ENCODE measurements at regions not wholly inside any gene's neighbourhood (a gene's known extent, or its start where the extent isn't known, plus 50 kb on each side); places are given as distances from the start of the nearest gene placed in this dataset.
"Not testable (repeated sequence)": the region's sequence is repeated elsewhere in the genome, so short reads cannot be mapped to it uniquely, and the experiment has no call there.

DNA sequence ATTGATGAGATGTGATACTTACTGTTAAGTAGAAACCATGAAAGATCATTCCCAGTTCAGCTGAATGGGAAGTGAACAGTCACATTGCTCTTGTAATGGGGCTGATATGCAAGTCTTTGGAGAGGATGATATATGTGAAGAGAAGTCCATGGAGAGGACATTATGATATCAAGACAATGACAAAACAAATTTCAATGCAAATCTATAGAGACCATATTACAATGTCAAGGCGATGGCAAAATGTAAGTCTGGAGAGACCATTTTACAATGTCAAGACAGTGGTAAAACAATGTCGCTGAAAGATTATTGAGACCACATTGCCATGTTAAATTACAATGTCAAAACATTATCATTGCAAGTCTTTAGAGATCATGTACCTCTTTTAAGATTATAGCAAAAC lies 277.1 kb upstream of the MEIS2 start:
- Mint-ChIP-seq H3K4me3 (no peak overlapping the region), H3K9me3 (peaks cover 8 to 11% of the 10 kb centered on the region in 2 donors), H3K36me3 (ENCODE audit: insufficient read depth) (no peaks in the 10 kb centered on the region), H3K27me3 (no peaks in the 10 kb centered on the region), H3K27ac (no peak overlapping the region), H3K4me1 (ENCODE audit: low read depth in 2 of 2) (no peaks in the 10 kb centered on the region)
- DNase-seq (no peak), ATAC-seq (replicated peaks) (no peak)

- Mint-ChIP-seq H3K4me3 (no peak overlapping the region), H3K36me3 (ENCODE audit: insufficient read depth) (no peaks in the 10 kb centered on the region), H3K27me3 (no peaks in the 10 kb centered on the region), H3K27ac (no peak overlapping the region), H3K4me1 (ENCODE audit: low read depth in 2 of 2) (no peaks in the 10 kb centered on the region), H3K9me3 (peaks cover 10 to 13% of the 10 kb centered on the region in 2 donors)
- ATAC-seq (replicated peaks) (no peak), DNase-seq (no peak)
Observed at GRCh38 chr15:37394402-37395099, 294.2 kb upstream of the MEIS2 start.

GRCh38 chr15:37395100-37395468 lies 294.7 kb upstream of the MEIS2 start:
- no peak for ATAC-seq (replicated peaks)
- no peak for DNase-seq
- Mint-ChIP-seq H3K36me3 (ENCODE audit: insufficient read depth) (no peaks in the 10 kb centered on the region), H3K4me3 (no peak overlapping the region), H3K27ac (no peak overlapping the region), H3K9me3 (peaks cover 6 to 10% of the 10 kb centered on the region in 2 donors), H3K27me3 (no peaks in the 10 kb centered on the region), H3K4me1 (ENCODE audit: low read depth in 2 of 2) (no peaks in the 10 kb centered on the region)

- H3K36me3 Mint-ChIP-seq (ENCODE audit: insufficient read depth) = no peaks in the 10 kb centered on the region
- H3K27ac Mint-ChIP-seq = no peak overlapping the region
- no peaks in the 10 kb centered on the region for H3K27me3 Mint-ChIP-seq
- H3K4me3 Mint-ChIP-seq = no peak overlapping the region
- peaks cover 0 to 6% of the 10 kb centered on the region in 2 donors for H3K9me3 Mint-ChIP-seq
- no peak for ATAC-seq (replicated peaks)
- no peaks in the 10 kb centered on the region for H3K4me1 Mint-ChIP-seq (ENCODE audit: low read depth in 2 of 2)
- DNase-seq = no peak
Observed at GRCh38 chr15:37397266-37398022, 297.1 kb upstream of the MEIS2 start.

DNA sequence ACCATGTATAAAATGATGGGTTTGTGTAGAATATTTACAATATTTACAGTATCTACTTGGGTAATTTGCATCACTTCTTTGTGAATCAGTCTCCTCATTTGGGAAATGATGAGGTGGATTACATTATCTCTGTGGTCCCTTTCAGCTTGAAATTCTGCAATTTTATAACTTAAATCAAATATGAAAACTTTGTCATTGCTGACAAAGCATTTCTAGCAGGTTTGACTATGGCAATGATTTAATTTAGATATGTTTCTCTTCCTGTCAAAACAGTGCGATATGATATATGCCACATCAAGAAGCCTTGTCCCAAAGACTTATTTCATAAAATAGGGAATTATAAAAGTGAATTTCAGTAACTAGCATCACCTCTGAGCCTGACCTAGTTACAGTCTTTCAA lies 315.8 kb upstream of the MEIS2 start:
- Mint-ChIP-seq H3K4me1 (ENCODE audit: low read depth in 2 of 2) (no peaks in the 10 kb centered on the region), H3K36me3 (ENCODE audit: insufficient read depth) (no peaks in the 10 kb centered on the region), H3K9me3 (peaks cover 2 to 3% of the 10 kb centered on the region in 2 donors), H3K27me3 (no peaks in the 10 kb centered on the region), H3K27ac (no peak overlapping the region), H3K4me3 (no peak overlapping the region)
- DNase-seq (no peak), ATAC-seq (replicated peaks) (no peak)

- no peaks in the 10 kb centered on the region for H3K36me3 Mint-ChIP-seq (ENCODE audit: insufficient read depth)
- no peaks in the 10 kb centered on the region for H3K4me1 Mint-ChIP-seq (ENCODE audit: low read depth in 2 of 2)
- no peak for DNase-seq
- no peak overlapping the region for H3K27ac Mint-ChIP-seq
- H3K9me3 Mint-ChIP-seq = peaks cover 0 to 2% of the 10 kb centered on the region in 2 donors
- no peak for ATAC-seq (replicated peaks)
- no peak overlapping the region for H3K4me3 Mint-ChIP-seq
- no peaks in the 10 kb centered on the region for H3K27me3 Mint-ChIP-seq
Observed at GRCh38 chr15:37425541-37425940, 325.2 kb upstream of the MEIS2 start.

DNA sequence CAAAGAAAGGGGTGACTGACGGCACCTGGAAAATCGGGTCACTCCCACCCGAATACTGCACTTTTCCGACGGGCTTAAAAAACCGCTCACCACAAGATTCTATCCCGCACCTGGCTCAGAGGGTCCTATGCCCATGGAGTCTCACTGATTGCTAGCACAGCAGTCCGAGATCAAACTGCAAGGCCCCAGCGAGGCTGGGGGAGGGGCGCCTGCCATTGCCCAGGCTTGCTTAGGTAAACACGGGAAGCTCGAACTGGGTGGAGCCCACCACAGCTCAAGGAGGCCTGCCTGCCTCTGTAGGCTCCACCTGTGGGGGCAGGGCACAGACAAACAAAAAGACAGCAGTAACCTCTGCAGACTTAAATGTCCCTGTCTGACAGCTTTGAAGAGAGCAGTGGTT lies 327.0 kb upstream of the MEIS2 start:
- H3K36me3 Mint-ChIP-seq (ENCODE audit: insufficient read depth) = not testable (repeated sequence)

GRCh38 chr15:37446921-37447320 lies 346.6 kb upstream of the MEIS2 start:
- no peak for ATAC-seq (replicated peaks)
- peaks cover 0 to under 1% of the 10 kb centered on the region in 2 donors for H3K9me3 Mint-ChIP-seq

More for the DNA sequence above, 327.0 kb upstream of the MEIS2 start:
- not testable (repeated sequence) for H3K4me1 Mint-ChIP-seq (ENCODE audit: low read depth in 2 of 2); H3K27ac Mint-ChIP-seq; DNase-seq; H3K4me3 Mint-ChIP-seq; H3K9me3 Mint-ChIP-seq; H3K27me3 Mint-ChIP-seq; ATAC-seq (replicated peaks)

DNA sequence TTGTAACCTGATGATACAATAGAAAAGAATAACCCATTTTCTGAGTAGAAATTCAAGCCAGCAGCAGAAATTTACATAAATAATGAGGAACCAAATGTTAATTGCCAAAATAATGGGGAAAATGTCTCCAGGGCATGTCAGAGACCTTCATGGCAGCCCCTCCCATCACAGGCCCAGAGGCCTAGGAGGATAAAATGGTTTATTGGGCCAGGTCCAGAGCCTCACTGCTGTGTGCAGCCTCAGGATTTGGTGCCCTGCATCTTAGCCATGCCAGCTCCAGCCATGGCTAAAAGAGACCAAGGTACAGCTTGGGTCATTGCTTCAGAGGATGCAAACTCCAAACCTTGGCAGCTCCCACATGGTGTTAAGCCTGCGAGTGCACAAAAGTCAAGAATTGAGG lies 352.1 kb upstream of the MEIS2 start:
- ATAC-seq (replicated peaks) (no peak), DNase-seq (no peak)
- Mint-ChIP-seq H3K9me3 (peaks cover 0 to 4% of the 10 kb centered on the region in 2 donors), H3K36me3 (ENCODE audit: insufficient read depth) (no peaks in the 10 kb centered on the region), H3K4me1 (ENCODE audit: low read depth in 2 of 2) (no peaks in the 10 kb centered on the region), H3K4me3 (no peak overlapping the region), H3K27ac (no peak overlapping the region), H3K27me3 (no peaks in the 10 kb centered on the region)

More at GRCh38 chr15:37446921-37447320, 346.6 kb upstream of the MEIS2 start:
- no peaks in the 10 kb centered on the region for H3K4me1 Mint-ChIP-seq (ENCODE audit: low read depth in 2 of 2)
- no peak for DNase-seq
- H3K27me3 Mint-ChIP-seq = no peaks in the 10 kb centered on the region
- no peak overlapping the region for H3K27ac Mint-ChIP-seq
- H3K36me3 Mint-ChIP-seq (ENCODE audit: insufficient read depth) = no peaks in the 10 kb centered on the region
- H3K4me3 Mint-ChIP-seq = no peak overlapping the region

DNA sequence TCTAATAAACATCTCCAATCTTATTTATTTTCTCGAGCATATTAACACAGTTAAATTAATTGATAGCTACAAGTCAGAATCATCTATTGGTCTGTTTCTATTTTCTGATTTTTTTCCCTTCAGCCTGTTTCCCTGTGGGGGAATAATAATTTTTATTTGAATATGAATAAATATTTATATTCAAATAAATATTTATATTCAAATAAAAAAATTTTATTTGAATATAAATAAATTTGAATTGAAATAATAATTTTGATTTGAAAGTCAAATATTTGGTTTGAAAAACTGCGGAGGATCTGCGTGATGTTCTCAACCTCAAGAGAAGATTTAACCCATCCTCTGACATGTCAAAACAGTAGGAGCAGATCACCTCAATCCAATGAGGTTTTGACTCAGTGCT lies 380.1 kb upstream of the MEIS2 start:
- ATAC-seq (replicated peaks) (no peak), DNase-seq (no peak)
- Mint-ChIP-seq H3K4me3 (no peak overlapping the region), H3K27ac (no peak overlapping the region), H3K4me1 (ENCODE audit: low read depth in 2 of 2) (no peaks in the 10 kb centered on the region), H3K9me3 (peaks cover 6 to 17% of the 10 kb centered on the region in 2 donors), H3K36me3 (ENCODE audit: insufficient read depth) (no peaks in the 10 kb centered on the region), H3K27me3 (no peaks in the 10 kb centered on the region)

- H3K27me3 Mint-ChIP-seq = no peaks in the 10 kb centered on the region
- H3K27ac Mint-ChIP-seq = no peak overlapping the region
- H3K4me1 Mint-ChIP-seq (ENCODE audit: low read depth in 2 of 2) = no peaks in the 10 kb centered on the region
- peaks cover 6 to 17% of the 10 kb centered on the region in 2 donors for H3K9me3 Mint-ChIP-seq
- ATAC-seq (replicated peaks) (no peak), DNase-seq (no peak)
- H3K36me3 Mint-ChIP-seq (ENCODE audit: insufficient read depth) = no peaks in the 10 kb centered on the region
- no peak overlapping the region for H3K4me3 Mint-ChIP-seq
Observed at GRCh38 chr15:37481126-37481525, 380.8 kb upstream of the MEIS2 start.

GRCh38 chr15:37483779-37484178 lies 383.4 kb upstream of the MEIS2 start:
- Mint-ChIP-seq H3K4me3 (no peak overlapping the region), H3K9me3 (peaks cover 6 to 17% of the 10 kb centered on the region in 2 donors), H3K27ac (no peak overlapping the region), H3K27me3 (no peaks in the 10 kb centered on the region), H3K36me3 (ENCODE audit: insufficient read depth) (no peaks in the 10 kb centered on the region), H3K4me1 (ENCODE audit: low read depth in 2 of 2) (no peaks in the 10 kb centered on the region)
- DNase-seq (no peak), ATAC-seq (replicated peaks) (no peak)

- DNase-seq (no peak), ATAC-seq (replicated peaks) (no peak)
- H3K4me3 Mint-ChIP-seq = no peak overlapping the region
- no peak overlapping the region for H3K27ac Mint-ChIP-seq
- H3K4me1 Mint-ChIP-seq (ENCODE audit: low read depth in 2 of 2) = no peaks in the 10 kb centered on the region
- peaks cover 11 to 26% of the 10 kb centered on the region in 2 donors for H3K9me3 Mint-ChIP-seq
- H3K27me3 Mint-ChIP-seq = no peaks in the 10 kb centered on the region
- H3K36me3 Mint-ChIP-seq (ENCODE audit: insufficient read depth) = no peaks in the 10 kb centered on the region
Observed at GRCh38 chr15:37485056-37485455, 384.7 kb upstream of the MEIS2 start.

DNA sequence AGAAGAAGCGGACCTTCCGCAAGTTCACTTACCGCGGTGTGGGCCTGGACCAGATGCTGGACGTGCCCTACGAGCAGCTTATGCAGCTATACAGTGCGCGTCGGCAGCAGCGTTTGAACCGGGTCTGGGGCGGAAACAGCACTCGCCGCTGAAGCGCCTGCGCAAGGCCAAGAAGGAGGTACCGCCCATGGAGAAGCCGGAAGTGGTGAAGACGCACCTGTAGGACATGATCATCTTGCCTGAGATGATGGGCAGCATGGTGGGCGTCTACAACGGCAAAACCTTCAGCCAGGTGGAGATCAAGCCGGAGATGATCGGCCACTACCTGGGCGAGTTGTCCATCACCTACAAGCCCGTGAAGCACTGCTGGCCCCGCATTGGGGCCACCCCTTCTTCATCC lies 390.4 kb upstream of the MEIS2 start:
- Mint-ChIP-seq H3K27me3 (no peaks in the 10 kb centered on the region), H3K4me3 (no peak overlapping the region), H3K36me3 (ENCODE audit: insufficient read depth) (no peaks in the 10 kb centered on the region), H3K9me3 (peaks cover 6 to 15% of the 10 kb centered on the region in 2 donors), H3K27ac (no peak overlapping the region), H3K4me1 (ENCODE audit: low read depth in 2 of 2) (no peaks in the 10 kb centered on the region)
- DNase-seq (no peak), ATAC-seq (replicated peaks) (no peak)

Data from effector memory CD8-positive, alpha-beta T cell (primary cell).